Activated CD8-positive, alpha-beta memory T cell treated with anti-CD3 and anti-CD28 coated beads for 36 hours (primary cell): ENCODE measurements at regions not wholly inside any gene's neighbourhood (a gene's known extent, or its start where the extent isn't known, plus 50 kb on each side); places are given as distances from the start of the nearest gene placed in this dataset.

Experiments used
- CTCF ChIA-PET: fragments of 350-600 bp; sonication (Branson Sonifier 250); formaldehyde crosslinking; loops from one replicate; lab custom pipeline; 2021; ENCODE audit warnings: antibody characterized with exemption; lab: Charles Lee
- POLR2A ChIA-PET: fragments of 350-600 bp; sonication (Branson Sonifier 250); formaldehyde crosslinking; loops from one replicate; lab custom pipeline; 2021; ENCODE audit warnings: antibody characterized with exemption; lab: Charles Lee

DNA sequence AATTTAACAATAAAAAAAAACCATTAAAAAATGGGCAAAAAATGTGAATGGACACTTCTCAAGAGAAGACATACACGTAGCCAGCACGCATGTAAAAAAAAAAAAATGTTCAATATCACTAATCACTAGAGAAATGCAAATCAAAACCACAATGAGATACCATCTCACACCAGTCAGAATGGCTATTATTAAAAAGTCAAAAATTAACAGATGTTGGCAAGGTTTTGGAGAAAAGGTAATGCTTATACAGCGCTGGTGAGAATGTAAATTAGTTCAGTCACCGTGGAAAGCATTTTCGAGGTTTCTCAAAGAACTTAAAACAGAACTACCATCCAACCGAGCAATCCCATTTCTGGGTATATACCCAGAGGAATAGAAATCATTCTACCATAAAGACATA is 1091.5 kb upstream of the B3GALT2 start:
- ChIA-PET CTCF (no interaction called here), POLR2A (no interaction called here)

- ChIA-PET CTCF (interaction anchor here (1.1 kb wide), 1 partner anchor 10 kb away, joined by 3 read pairs; no protein-coding TSS in a partner anchor), POLR2A (no interaction called here)
Measured at GRCh38 chr1:194273660-194274059, 1087.2 kb upstream of the B3GALT2 start.

- CTCF ChIA-PET = no interaction called here
- POLR2A ChIA-PET = no interaction called here
Measured at GRCh38 chr1:194268839-194269238, 1082.4 kb upstream of the B3GALT2 start.

GRCh38 chr1:194267021-194267420 is 1080.6 kb upstream of the B3GALT2 start:
- POLR2A ChIA-PET = no interaction called here
- CTCF ChIA-PET = no interaction called here

GRCh38 chr1:194256010-194256409 is 1069.6 kb upstream of the B3GALT2 start:
- ChIA-PET CTCF (no interaction called here), POLR2A (no interaction called here)

- CTCF ChIA-PET = no interaction called here
- POLR2A ChIA-PET = no interaction called here
Measured at GRCh38 chr1:194252199-194252598, 1065.8 kb upstream of the B3GALT2 start.

DNA sequence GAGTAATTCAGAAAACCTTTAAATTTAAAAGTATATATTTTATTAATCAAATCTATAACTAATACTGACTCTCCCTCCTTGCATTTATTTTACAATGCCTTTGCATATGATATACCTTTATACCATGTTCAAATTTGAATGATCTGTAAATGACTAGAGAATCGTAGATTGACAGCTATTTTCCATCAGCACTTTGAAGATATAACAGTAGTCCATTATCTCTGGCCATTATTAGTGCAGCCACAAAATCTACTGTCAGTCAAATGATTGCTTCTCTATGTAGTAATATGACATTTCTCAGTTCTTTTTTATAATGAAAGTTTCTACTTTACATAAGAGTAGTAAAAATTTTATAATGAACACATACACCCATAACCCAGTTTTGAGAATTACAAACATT is 1054.8 kb upstream of the B3GALT2 start:
- POLR2A ChIA-PET = no interaction called here
- CTCF ChIA-PET = no interaction called here

GRCh38 chr1:194233069-194233468 is 1046.7 kb upstream of the B3GALT2 start:
- POLR2A ChIA-PET = no interaction called here
- CTCF ChIA-PET = no interaction called here

GRCh38 chr1:194230351-194231144 is 1044.1 kb upstream of the B3GALT2 start:
- POLR2A ChIA-PET = no interaction called here
- CTCF ChIA-PET = no interaction called here

DNA sequence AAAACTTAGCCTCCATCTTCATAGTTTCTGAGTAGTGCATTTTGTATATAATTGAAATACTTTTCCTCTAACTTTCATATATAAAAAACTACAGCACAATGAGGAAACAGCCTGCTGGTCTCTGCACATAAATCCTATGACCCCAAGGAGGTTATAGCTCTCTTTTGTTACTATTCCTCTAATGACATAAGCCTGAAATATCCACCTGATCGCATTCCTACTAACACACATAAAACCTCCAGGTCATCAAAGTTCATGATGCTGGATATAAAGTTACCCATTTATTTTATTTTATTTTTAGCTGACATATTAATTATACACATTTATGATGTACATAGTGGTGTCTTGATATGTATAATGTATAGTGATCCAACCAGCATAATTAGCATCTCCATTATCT is 1042.0 kb upstream of the B3GALT2 start:
- CTCF ChIA-PET = no interaction called here
- POLR2A ChIA-PET = interaction anchor here (0.6 kb wide), 1 partner anchor 453 kb away, joined by 4 read pairs; no protein-coding TSS in a partner anchor

DNA sequence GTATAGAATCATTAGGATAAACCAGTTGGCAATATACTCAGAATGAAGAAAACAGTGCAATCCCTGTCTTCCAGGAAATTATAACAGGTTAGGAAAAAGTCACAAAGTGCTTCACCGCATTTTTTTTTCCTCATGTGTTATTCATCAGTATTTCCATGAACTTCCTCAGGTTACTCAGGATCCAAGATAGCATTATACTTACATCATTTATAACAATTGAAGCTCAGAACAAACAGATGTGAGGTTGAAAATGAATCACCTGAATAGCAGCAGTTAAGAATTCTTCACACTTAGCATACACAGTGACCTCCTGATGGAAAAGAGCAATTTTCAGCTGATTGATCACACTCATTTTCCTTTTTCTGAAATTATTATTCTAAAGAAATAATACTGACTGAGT is 1040.7 kb upstream of the B3GALT2 start:
- ChIA-PET POLR2A (no interaction called here), CTCF (no interaction called here)

DNA sequence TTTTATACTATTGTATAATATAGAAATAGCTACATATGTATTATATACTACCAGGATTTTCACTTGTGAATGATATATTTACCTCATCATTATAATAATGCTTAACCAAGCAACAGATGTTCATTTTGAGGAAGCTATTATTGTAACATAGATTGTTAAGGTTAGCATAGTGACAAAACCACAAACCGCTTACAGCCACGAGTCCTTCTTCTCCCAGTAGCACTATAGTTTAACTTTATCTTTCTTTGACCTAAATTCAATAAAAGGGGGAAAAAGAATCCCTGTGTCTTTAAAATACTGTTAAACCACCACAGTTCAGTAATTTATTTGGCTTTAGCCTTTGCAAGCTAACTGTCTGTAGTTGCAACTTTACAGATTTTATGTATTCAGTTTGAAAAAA is 1039.4 kb upstream of the B3GALT2 start:
- CTCF ChIA-PET = no interaction called here
- POLR2A ChIA-PET = no interaction called here

DNA sequence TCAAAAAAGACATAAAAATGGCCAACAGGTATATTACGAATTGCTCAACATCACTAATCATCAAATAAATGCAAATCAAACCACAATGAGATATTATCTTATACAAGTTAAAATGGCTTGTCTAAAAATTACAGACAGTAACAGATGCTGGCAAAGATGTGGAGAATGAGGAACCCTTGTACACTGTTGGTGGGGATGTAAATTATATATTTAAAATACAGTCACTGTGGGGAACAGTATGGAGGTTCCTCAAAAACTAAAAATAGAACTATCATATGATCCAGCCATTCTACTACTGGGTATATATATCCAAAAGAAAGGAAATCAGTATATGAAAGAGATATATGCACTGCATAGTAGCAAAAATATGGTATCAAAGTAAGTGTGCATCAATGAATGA is 1037.2 kb upstream of the B3GALT2 start:
- ChIA-PET CTCF (no interaction called here), POLR2A (no interaction called here)

GRCh38 chr1:194215448-194215847 is 1029.0 kb upstream of the B3GALT2 start:
- ChIA-PET CTCF (no interaction called here), POLR2A (no interaction called here)

DNA sequence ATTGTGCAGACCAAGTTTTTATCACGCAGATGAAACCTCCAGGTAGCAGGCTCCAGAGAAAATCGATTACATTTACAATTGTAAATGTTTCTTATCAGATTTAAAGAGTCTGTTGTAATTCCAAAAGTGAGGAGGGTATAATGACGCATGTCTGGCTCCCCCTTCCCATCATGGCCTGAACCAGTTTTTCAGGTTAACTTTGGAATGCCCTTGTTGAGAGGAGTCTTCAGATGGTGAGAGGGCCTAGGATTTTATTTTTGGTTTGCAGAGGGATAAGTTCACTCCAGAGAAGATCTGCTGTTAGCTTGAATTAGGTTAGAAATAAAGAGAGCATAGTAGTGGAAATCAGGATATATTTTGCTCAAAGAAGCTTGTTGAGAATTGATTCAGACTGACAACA is 1028.3 kb upstream of the B3GALT2 start:
- ChIA-PET CTCF (no interaction called here), POLR2A (no interaction called here)

GRCh38 chr1:194209920-194210319 is 1023.5 kb upstream of the B3GALT2 start:
- ChIA-PET CTCF (no interaction called here), POLR2A (no interaction called here)

GRCh38 chr1:194208674-194209073 is 1022.3 kb upstream of the B3GALT2 start:
- CTCF ChIA-PET = no interaction called here
- POLR2A ChIA-PET = no interaction called here

GRCh38 chr1:194196562-194196961 is 1010.1 kb upstream of the B3GALT2 start:
- CTCF ChIA-PET = no interaction called here
- POLR2A ChIA-PET = no interaction called here

- POLR2A ChIA-PET = no interaction called here
- CTCF ChIA-PET = no interaction called here
Measured at GRCh38 chr1:194194724-194195123, 1008.3 kb upstream of the B3GALT2 start.

- ChIA-PET CTCF (no interaction called here), POLR2A (no interaction called here)
Measured at GRCh38 chr1:194184974-194185373, 998.6 kb upstream of the B3GALT2 start.

GRCh38 chr1:194184425-194184824 is 998.0 kb upstream of the B3GALT2 start:
- ChIA-PET POLR2A (no interaction called here), CTCF (no interaction called here)

GRCh38 chr1:194181845-194182244 is 995.4 kb upstream of the B3GALT2 start:
- CTCF ChIA-PET = no interaction called here
- POLR2A ChIA-PET = no interaction called here
